HG03175 (cell line): ENCODE measurements at regions not wholly inside any gene's neighbourhood (a gene's known extent, or its start where the extent isn't known, plus 50 kb on each side); places are given as distances from the start of the nearest gene placed in this dataset.

Experiments used
- ATAC-seq: cut with Tn5 transposase; IDR thresholded peaks from one replicate; pipeline ENCODE4 v1.9.1; 2021; ENCODE audit warnings: mild to moderate bottlenecking, moderate library complexity; ENCODE audit not compliant: unreplicated experiment

- ATAC-seq, result no peak
Observed at GRCh38 chr3:124395584-124396338, 334.5 kb upstream of the UMPS start.

GRCh38 chr3:124396339-124396950 lies 333.8 kb upstream of the UMPS start:
- no peak for ATAC-seq

GRCh38 chr3:124397088-124397487 lies 333.2 kb upstream of the UMPS start:
- no peak for ATAC-seq

- ATAC-seq, result no peak
Observed at GRCh38 chr3:124398594-124398993, 331.7 kb upstream of the UMPS start.

GRCh38 chr3:124401843-124402242 lies 328.4 kb upstream of the UMPS start:
- no peak for ATAC-seq

GRCh38 chr3:124402791-124403190 lies 327.5 kb upstream of the UMPS start:
- no peak for ATAC-seq

- ATAC-seq, result no peak
Observed at GRCh38 chr3:124404621-124405020, 325.6 kb upstream of the UMPS start.

GRCh38 chr3:124407260-124407659 lies 323.0 kb upstream of the UMPS start:
- ATAC-seq, result no peak

- no peak for ATAC-seq
Observed at GRCh38 chr3:124409650-124410275, 320.5 kb upstream of the UMPS start.

- no peak for ATAC-seq
Observed at GRCh38 chr3:124410471-124410870, 319.8 kb upstream of the UMPS start.

GRCh38 chr3:124411728-124412127 lies 318.5 kb upstream of the UMPS start:
- no peak for ATAC-seq

- ATAC-seq, result no peak
Observed at GRCh38 chr3:124412644-124413043, 317.6 kb upstream of the UMPS start.

- ATAC-seq, result no peak
Observed at GRCh38 chr3:124413393-124413792, 316.9 kb upstream of the UMPS start.

GRCh38 chr3:124413989-124414598 lies 316.2 kb upstream of the UMPS start:
- no peak for ATAC-seq

- ATAC-seq, result no peak
Observed at GRCh38 chr3:124415446-124415960, 314.7 kb upstream of the UMPS start.

- no peak for ATAC-seq
Observed at GRCh38 chr3:124419303-124419702, 310.9 kb upstream of the UMPS start.

GRCh38 chr3:124420392-124420791 lies 309.9 kb upstream of the UMPS start:
- no peak for ATAC-seq

- no peak for ATAC-seq
Observed at GRCh38 chr3:124422805-124423204, 307.4 kb upstream of the UMPS start.

- no peak for ATAC-seq
Observed at GRCh38 chr3:124424396-124424795, 305.9 kb upstream of the UMPS start.

- ATAC-seq, result no peak
Observed at GRCh38 chr3:124425972-124426371, 304.3 kb upstream of the UMPS start.

GRCh38 chr3:124428372-124429128 lies 301.7 kb upstream of the UMPS start:
- ATAC-seq, result no peak
